ENCODE measurements at regions not wholly inside any gene's neighbourhood (a gene's known extent, or its start where the extent isn't known, plus 50 kb on each side); places are given as distances from the start of the nearest gene placed in this dataset.
"Not testable (repeated sequence)": the region's sequence is repeated elsewhere in the genome, so short reads cannot be mapped to it uniquely, and the experiment has no call there.

- BruUV-seq (replicated peaks), result no TSS peak
- Histone ChIP-seq H3K9ac (replicated peaks; ENCODE audit: extremely low read depth, insufficient read depth, low read length) (no peak overlapping the region), H2AFZ (ENCODE audit: low read depth, low read length) (no peak overlapping the region), H3K79me2 (ENCODE audit: control insufficient read depth, insufficient read depth, low read length) (no peaks in the 10 kb centered on the region), H3K9me3 (replicated peaks; ENCODE audit: control insufficient read depth, insufficient read depth, low read length) (no peaks in the 10 kb centered on the region), H3K4me3 (replicated peaks in 1 of 3; ENCODE audit: insufficient read depth in 1 of 3, low read depth in 1 of 3, low read length in 3 of 3) (no peak overlapping the region), H3K27ac (ENCODE audit: insufficient read depth, low read depth, low read length) (no peak overlapping the region), H4K20me1 (replicated peaks; ENCODE audit: control insufficient read depth, extremely low read depth, insufficient read depth, low read length) (no peaks in the 10 kb centered on the region), H3K36me3 (ENCODE audit: control insufficient read depth in 2 of 2, extremely low read depth in 1 of 2, insufficient read depth in 2 of 2, low read length in 2 of 2) (no peaks in the 10 kb centered on the region), H3K9me1 (replicated peaks; ENCODE audit: control insufficient read depth, extremely low read depth, insufficient read depth, low read length) (no peaks in the 10 kb centered on the region), H3K27me3 (ENCODE audit: control insufficient read depth in 2 of 2, insufficient read depth in 2 of 2, low read length in 2 of 2) (no peaks in the 10 kb centered on the region), H3K4me2 (ENCODE audit: insufficient read depth, low read length) (no peak overlapping the region), H3K4me1 (ENCODE audit: control insufficient read depth, extremely low read depth, insufficient read depth, low read length) (no peaks in the 10 kb centered on the region)
- intact Hi-C loops (cut with micrococcal nuclease) (no loop called here), dilution Hi-C loops (cut with MboI; ENCODE audit: extremely low pct_ligation_motif_present, low sequenced_read_pairs) (no loop called here)
- ChIA-PET CTCF (no interaction called here), POLR2A (no interaction called here)
- DNase-seq (ENCODE audit: low read depth, low spot score) (no peak), FAIRE-seq (no peak)
- no peak for TF ChIP-seq MAX (IDR thresholded peaks at IDR 0.05; ENCODE audit: insufficient read depth, insufficient read length)
These were observed 573.3 kb upstream of the PBX1 start for GRCh38 chr1:163985700-163986099.

DNA sequence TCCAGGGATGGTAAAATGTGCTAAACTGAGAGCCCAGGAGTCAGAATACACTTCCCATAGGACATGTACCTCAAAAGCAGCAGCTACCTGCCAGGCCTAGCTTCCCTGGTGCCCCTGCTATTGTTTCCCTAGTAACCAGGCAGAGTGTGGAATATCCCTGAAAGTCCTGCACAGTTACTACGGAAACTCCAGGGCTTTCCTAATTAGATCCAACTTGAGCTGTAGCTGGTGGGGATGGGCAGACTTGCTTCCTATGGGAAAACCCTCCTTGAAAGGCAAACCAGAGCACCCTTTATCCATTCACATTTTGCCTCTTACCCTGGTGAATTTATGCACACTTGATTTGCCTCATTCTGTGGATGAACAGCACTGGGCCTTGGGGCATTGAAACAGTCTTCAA, 559.9 kb upstream of the PBX1 start:
- TF ChIP-seq GATA2 (IDR thresholded peaks at IDR 0.05; ENCODE audit: insufficient read depth, insufficient read length, low read depth, low read length), result no peak
- TF ChIP-seq FOS (IDR thresholded peaks at IDR 0.05; ENCODE audit: borderline replicate concordance, insufficient read depth, low read length), result no peak
- no peak for TF ChIP-seq POLR2A (IDR thresholded peaks at IDR 0.05; ENCODE audit: low read depth, low read length)
- TF ChIP-seq MYC (IDR thresholded peaks at IDR 0.05; ENCODE audit: low read depth, low read length), result no peak
- no peak for TF ChIP-seq JUN (IDR thresholded peaks at IDR 0.05; ENCODE audit: borderline replicate concordance, insufficient read depth, insufficient read length, low read depth)
- TF ChIP-seq POLR2AphosphoS5 (IDR thresholded peaks at IDR 0.05; ENCODE audit: insufficient read depth, low read depth, low read length), result no peak
- TF ChIP-seq, protein P1, sequence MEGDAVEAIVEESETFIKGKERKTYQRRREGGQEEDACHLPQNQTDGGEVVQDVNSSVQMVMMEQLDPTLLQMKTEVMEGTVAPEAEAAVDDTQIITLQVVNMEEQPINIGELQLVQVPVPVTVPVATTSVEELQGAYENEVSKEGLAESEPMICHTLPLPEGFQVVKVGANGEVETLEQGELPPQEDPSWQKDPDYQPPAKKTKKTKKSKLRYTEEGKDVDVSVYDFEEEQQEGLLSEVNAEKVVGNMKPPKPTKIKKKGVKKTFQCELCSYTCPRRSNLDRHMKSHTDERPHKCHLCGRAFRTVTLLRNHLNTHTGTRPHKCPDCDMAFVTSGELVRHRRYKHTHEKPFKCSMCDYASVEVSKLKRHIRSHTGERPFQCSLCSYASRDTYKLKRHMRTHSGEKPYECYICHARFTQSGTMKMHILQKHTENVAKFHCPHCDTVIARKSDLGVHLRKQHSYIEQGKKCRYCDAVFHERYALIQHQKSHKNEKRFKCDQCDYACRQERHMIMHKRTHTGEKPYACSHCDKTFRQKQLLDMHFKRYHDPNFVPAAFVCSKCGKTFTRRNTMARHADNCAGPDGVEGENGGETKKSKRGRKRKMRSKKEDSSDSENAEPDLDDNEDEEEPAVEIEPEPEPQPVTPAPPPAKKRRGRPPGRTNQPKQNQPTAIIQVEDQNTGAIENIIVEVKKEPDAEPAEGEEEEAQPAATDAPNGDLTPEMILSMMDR (IDR thresholded peaks at IDR 0.05; ENCODE audit: extremely low read depth in 1 of 2, insufficient read depth in 1 of 2, low read depth in 1 of 2, low read length in 2 of 2), result no peak
- TF ChIP-seq MAX (IDR thresholded peaks at IDR 0.05; ENCODE audit: insufficient read depth, insufficient read length), result no peak
- no peak for TF ChIP-seq EZH2 (IDR thresholded peaks at IDR 0.05; ENCODE audit: borderline replicate concordance, low read depth, low read length, severe bottlenecking)
- intact Hi-C loops (cut with micrococcal nuclease), result no loop called here
- Histone ChIP-seq H3K9me3 (replicated peaks; ENCODE audit: control insufficient read depth, insufficient read depth, low read length) (no peaks in the 10 kb centered on the region), H3K4me3 (replicated peaks in 1 of 3; ENCODE audit: insufficient read depth in 1 of 3, low read depth in 1 of 3, low read length in 3 of 3) (no peak overlapping the region), H3K27me3 (ENCODE audit: control insufficient read depth in 2 of 2, insufficient read depth in 2 of 2, low read length in 2 of 2) (no peaks in the 10 kb centered on the region), H3K36me3 (ENCODE audit: control insufficient read depth in 2 of 2, extremely low read depth in 1 of 2, insufficient read depth in 2 of 2, low read length in 2 of 2) (no peaks in the 10 kb centered on the region), H3K9ac (replicated peaks; ENCODE audit: extremely low read depth, insufficient read depth, low read length) (no peak overlapping the region), H3K9me1 (replicated peaks; ENCODE audit: control insufficient read depth, extremely low read depth, insufficient read depth, low read length) (no peaks in the 10 kb centered on the region), H3K4me2 (ENCODE audit: insufficient read depth, low read length) (no peak overlapping the region), H3K27ac (ENCODE audit: insufficient read depth, low read depth, low read length) (no peak overlapping the region), H3K4me1 (ENCODE audit: control insufficient read depth, extremely low read depth, insufficient read depth, low read length) (no peaks in the 10 kb centered on the region), H4K20me1 (replicated peaks; ENCODE audit: control insufficient read depth, extremely low read depth, insufficient read depth, low read length) (no peaks in the 10 kb centered on the region), H3K79me2 (ENCODE audit: control insufficient read depth, insufficient read depth, low read length) (no peaks in the 10 kb centered on the region), H2AFZ (ENCODE audit: low read depth, low read length) (no peak overlapping the region)
- BruUV-seq (replicated peaks), result no TSS peak
- CTCF ChIA-PET, result no interaction called here
- POLR2A ChIA-PET, result no interaction called here
- FAIRE-seq, result no peak
- DNase-seq (ENCODE audit: low read depth, low spot score), result no peak
- dilution Hi-C loops (cut with MboI; ENCODE audit: extremely low pct_ligation_motif_present, low sequenced_read_pairs), result no loop called here

GRCh38 chr1:164006186-164006585, 552.8 kb upstream of the PBX1 start:
- POLR2A ChIA-PET; intact Hi-C loops (cut with micrococcal nuclease); H3K4me2 ChIP-seq (ENCODE audit: insufficient read depth, low read length); FAIRE-seq; H3K27me3 ChIP-seq (ENCODE audit: control insufficient read depth in 2 of 2, insufficient read depth in 2 of 2, low read length in 2 of 2); H3K9me3 ChIP-seq (replicated peaks; ENCODE audit: control insufficient read depth, insufficient read depth, low read length); H3K4me1 ChIP-seq (ENCODE audit: control insufficient read depth, extremely low read depth, insufficient read depth, low read length); H3K9me1 ChIP-seq (replicated peaks; ENCODE audit: control insufficient read depth, extremely low read depth, insufficient read depth, low read length); CTCF ChIA-PET; H3K27ac ChIP-seq (ENCODE audit: insufficient read depth, low read depth, low read length); H3K36me3 ChIP-seq (ENCODE audit: control insufficient read depth in 2 of 2, extremely low read depth in 1 of 2, insufficient read depth in 2 of 2, low read length in 2 of 2); BruUV-seq (replicated peaks); H3K4me3 ChIP-seq (replicated peaks in 1 of 3; ENCODE audit: insufficient read depth in 1 of 3, low read depth in 1 of 3, low read length in 3 of 3); H3K9ac ChIP-seq (replicated peaks; ENCODE audit: extremely low read depth, insufficient read depth, low read length); dilution Hi-C loops (cut with MboI; ENCODE audit: extremely low pct_ligation_motif_present, low sequenced_read_pairs); H2AFZ ChIP-seq (ENCODE audit: low read depth, low read length); H4K20me1 ChIP-seq (replicated peaks; ENCODE audit: control insufficient read depth, extremely low read depth, insufficient read depth, low read length); DNase-seq (ENCODE audit: low read depth, low spot score); H3K79me2 ChIP-seq (ENCODE audit: control insufficient read depth, insufficient read depth, low read length): not testable (repeated sequence)
